Mucosa of descending colon (tissue), 3 donors: ENCODE measurements at regions not wholly inside any gene's neighbourhood (a gene's known extent, or its start where the extent isn't known, plus 50 kb on each side); places are given as distances from the start of the nearest gene placed in this dataset.
A peak's percentile ranks its signal among the peaks of the same experiment; 100 is the strongest.

Experiments
- ATAC-seq: fragments of 200-7000 bp; cut with Tn5 transposase; one replicate; pipeline ENCODE4 v1.9.1; 2020; ENCODE audit warnings: mild to moderate bottlenecking, moderate library complexity
- DNase-seq, 3 donors: peaks; one replicate each; pipeline ENCODE4 v3.0.0-alpha.2; 2020
- H3K36me3 ChIP-seq: fragments of 200-600 bp; one replicate; pipeline ENCODE4 v1.8.0; 2021; ENCODE audit warnings: low read depth, mild to moderate bottlenecking
- H3K4me1 ChIP-seq: fragments of 200-600 bp; one replicate; pipeline ENCODE4 v1.8.0; 2021; ENCODE audit warnings: low read depth, mild to moderate bottlenecking
- H3K4me3 ChIP-seq: fragments of 200-600 bp; one replicate; pipeline ENCODE4 v1.8.0; 2021; ENCODE audit warnings: mild to moderate bottlenecking
- H3K9me3 ChIP-seq: fragments of 200-600 bp; one replicate; pipeline ENCODE4 v1.8.0; 2021; ENCODE audit warnings: mild to moderate bottlenecking
- CTCF ChIP-seq: fragments of 200-600 bp; IDR thresholded peaks from one replicate; pipeline ENCODE4 v1.8.0; 2022; ENCODE audit warnings: antibody characterized with exemption, mild to moderate bottlenecking
- intact Hi-C, 2 donors: fragments of 100-400 bp; cut with DNase I in 1 of 2; cut with micrococcal nuclease in 1 of 2; formaldehyde crosslinking; loops; one replicate each; pipeline versions ENCODE4 v1.11.0 to v1.11.1; 2022; cut with DNase I, micrococcal nuclease
- donor health status: DM: no; HTN: no; CAD: no; lungs with moderate emphysema.
- donor health status: DM: no; HTN: no; CAD: no.
- donor health status: DM: no; HTN: yes; CAD: no.

DNA sequence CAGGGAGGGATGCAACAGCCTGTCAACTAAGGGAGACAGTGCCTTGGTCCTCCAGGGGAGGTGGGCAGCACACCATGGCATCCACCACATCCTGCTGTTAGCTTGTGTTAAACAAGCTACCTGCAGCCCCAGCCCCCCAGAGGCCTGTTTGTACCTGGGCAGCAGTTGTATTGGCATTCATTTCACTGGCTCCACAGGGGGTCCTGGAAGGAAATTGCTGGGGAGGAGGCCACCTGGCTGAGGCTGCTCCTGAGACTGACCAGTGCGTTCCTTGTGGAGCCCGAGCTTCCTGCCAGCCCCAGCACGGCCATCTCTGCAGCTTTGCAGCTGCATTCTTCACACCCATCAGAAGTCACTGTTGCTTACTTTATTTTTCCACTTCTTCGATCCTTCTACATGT is 479.9 kb downstream of the INSC start:
- no peak for TF ChIP-seq CTCF
- Histone ChIP-seq H3K4me3 (no peak overlapping the region), H3K4me1 (no peaks in the 10 kb centered on the region), H3K36me3 (no peaks in the 10 kb centered on the region), H3K9me3 (no peaks in the 10 kb centered on the region)
- DNase-seq: no peak
- intact Hi-C loops: no loop called here
- ATAC-seq: no peak

GRCh38 chr11:15599376-15599775 is 484.7 kb downstream of the INSC start:
- intact Hi-C loops: no loop called here
- Histone ChIP-seq H3K4me3 (no peak overlapping the region), H3K9me3 (no peaks in the 10 kb centered on the region), H3K36me3 (no peaks in the 10 kb centered on the region), H3K4me1 (no peaks in the 10 kb centered on the region)
- no peak for TF ChIP-seq CTCF
- ATAC-seq (no peak), DNase-seq (no peak)

DNA sequence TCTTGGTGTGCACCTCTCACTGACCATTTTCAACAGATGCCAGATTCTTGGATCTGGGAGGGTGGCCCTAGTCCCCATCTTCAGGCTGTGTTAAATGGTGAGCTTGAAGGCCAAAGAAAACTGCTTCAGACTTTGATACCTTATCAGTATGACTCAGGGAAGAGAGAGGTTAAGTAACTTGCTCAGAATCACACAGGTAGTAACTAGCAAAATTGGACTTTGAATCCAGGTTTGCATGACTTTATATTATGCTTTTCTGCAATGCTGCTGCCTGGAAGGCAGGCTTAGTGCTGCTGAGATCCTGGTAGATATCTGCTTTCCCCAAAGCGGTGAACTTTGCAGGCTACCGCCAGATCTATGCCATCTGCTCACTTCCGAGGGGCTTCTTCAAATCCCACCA is 487.3 kb downstream of the INSC start:
- H3K4me3 ChIP-seq: no peak overlapping the region
- H3K36me3 ChIP-seq: no peaks in the 10 kb centered on the region
- H3K4me1 ChIP-seq: no peaks in the 10 kb centered on the region
- intact Hi-C loops: no loop called here
- no peak for DNase-seq
- TF ChIP-seq CTCF: no peak
- ATAC-seq: peak; percentile 81
- no peaks in the 10 kb centered on the region for H3K9me3 ChIP-seq

DNA sequence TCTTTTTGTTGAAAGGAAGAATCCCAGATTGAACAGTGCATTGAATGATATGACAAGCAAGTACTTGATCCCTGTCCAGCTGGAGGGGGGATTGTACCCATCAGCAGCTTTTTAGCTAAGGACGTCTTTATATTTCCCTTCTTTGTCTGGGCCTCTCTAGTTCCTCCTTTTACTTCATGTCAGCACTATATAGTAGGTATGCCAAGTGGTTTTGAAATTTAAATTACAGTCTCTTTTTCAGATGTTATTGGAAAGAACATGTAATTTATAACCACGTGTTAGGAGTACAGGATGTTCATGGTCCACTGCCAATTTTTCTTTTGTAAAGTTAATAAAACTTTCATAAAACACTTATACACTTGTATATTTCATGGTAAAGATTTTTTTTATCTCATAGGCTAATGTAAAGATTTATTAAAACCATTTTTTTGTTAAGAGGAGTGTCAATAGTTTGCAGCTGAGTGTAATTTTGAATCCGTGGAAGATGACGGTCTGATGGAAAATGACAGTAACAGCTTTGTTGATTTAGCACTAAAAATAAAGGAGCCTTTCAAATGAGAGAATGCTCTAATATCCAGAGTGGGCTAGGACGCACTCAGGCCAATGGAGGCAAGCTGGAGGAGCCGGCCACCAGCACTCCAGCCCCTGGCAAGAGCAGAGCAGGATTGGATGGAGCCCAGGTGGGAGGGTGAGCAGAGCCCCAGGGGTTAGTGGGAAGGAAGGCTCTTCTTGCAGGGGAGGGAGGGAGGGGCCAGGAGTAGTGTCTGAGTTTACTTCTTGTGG is 488.3 kb downstream of the INSC start:
- no peaks in the 10 kb centered on the region for H3K4me1 ChIP-seq
- H3K36me3 ChIP-seq: no peaks in the 10 kb centered on the region
- no peaks in the 10 kb centered on the region for H3K9me3 ChIP-seq
- TF ChIP-seq CTCF: no peak
- no peak overlapping the region for H3K4me3 ChIP-seq
- ATAC-seq: no peak
- no peak for DNase-seq
- intact Hi-C loops: no loop called here

DNA sequence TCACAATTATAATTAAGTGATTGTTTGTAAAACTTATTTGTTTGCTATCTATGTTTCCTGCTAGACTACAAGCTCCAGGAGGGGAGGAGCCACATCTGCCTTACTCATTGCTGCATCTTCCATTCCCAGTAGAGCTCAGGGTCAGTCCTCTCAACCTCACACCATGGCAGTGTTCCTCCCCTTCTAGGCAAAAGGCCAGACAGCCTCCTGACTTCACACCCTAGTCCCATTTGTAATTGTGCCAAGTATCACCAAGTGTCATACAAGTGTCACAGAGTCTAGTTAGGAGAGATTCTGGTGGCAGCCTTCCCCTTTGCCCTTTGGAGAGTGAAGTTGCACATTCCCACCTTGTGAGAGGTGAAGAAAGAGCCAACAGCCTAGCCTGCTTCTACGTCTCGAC is 490.4 kb downstream of the INSC start:
- Histone ChIP-seq H3K9me3 (no peaks in the 10 kb centered on the region), H3K36me3 (no peaks in the 10 kb centered on the region), H3K4me1 (no peaks in the 10 kb centered on the region), H3K4me3 (no peak overlapping the region)
- ATAC-seq (peak; percentile 63), DNase-seq (peak in 1 of 3 donors; percentile 10)
- TF ChIP-seq CTCF: no peak
- intact Hi-C loops: no loop called here
